OCI-LY1 (cell line): ENCODE measurements at regions not wholly inside any gene's neighbourhood (a gene's known extent, or its start where the extent isn't known, plus 50 kb on each side); places are given as distances from the start of the nearest gene placed in this dataset.

Experiments used
- CTCF ChIP-seq: fragments of 200-600 bp; sonication (generic), shearing (Covaris generic); IDR thresholded peaks from 2 replicates; pipeline ENCODE4 v1.5.1; 2017; ENCODE audit warnings: mild to moderate bottlenecking, antibody characterized with exemption, low read length, moderate library complexity, mixed read lengths
- EZH2 ChIP-seq: fragments of 200-600 bp; sonication (generic), shearing (Covaris generic); IDR thresholded peaks from 2 replicates; pipeline ENCODE4 v1.8.0; 2017; ENCODE audit warnings: borderline replicate concordance, mixed run types, mild to moderate bottlenecking, antibody characterized with exemption, low read length, moderate library complexity, mixed read lengths

- TF ChIP-seq CTCF = peak; percentile 16; the same call in 1 of the 2 replicates
- TF ChIP-seq EZH2 = no peak
Measured at GRCh38 chr2:238685713-238686112, 162.2 kb upstream of the TWIST2 start.
